ENCODE measurements at regions not wholly inside any gene's neighbourhood (a gene's known extent, or its start where the extent isn't known, plus 50 kb on each side); places are given as distances from the start of the nearest gene placed in this dataset.
"Not testable (repeated sequence)": the region's sequence is repeated elsewhere in the genome, so short reads cannot be mapped to it uniquely, and the experiment has no call there.

DNA sequence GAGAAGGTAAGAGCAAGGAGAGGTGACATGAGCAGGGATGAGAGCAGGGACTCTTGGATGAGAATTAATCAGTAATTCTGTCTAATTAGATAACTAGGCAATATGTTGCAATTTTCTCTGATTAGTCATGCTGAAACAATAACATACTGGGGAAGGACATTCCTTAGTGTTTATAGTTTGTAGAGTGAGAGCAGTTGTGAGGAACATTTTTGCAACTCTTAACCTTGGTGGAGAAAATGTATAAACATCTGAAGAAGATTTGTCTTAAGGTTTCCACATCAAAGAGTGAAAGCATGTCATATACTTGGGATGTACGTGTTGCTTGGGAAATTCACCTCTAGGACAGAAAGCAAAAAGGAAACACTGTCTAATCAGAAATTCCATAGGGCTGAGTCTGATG lies 955.4 kb upstream of the FANCL start:
- DNase-seq: no peak

DNA sequence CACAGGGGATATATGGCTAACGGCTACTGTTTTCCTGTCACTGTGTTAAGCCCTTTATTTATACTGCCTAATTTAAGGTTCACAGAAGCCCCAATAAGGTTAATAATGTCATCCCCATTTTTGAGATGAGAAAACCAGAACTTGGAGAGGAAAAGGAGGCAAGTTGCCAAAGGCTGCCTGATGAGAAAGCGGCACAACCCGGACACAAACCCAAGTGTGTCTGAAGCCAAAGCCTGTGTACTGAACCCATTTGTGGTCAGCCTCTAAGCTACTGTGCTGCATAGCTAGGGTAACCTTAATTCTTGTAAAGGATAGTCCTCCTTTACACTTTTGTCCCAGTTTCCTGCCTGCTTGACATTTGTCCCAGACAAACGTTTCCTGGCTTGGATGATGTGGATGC lies 954.7 kb upstream of the FANCL start:
- no peak for DNase-seq

DNA sequence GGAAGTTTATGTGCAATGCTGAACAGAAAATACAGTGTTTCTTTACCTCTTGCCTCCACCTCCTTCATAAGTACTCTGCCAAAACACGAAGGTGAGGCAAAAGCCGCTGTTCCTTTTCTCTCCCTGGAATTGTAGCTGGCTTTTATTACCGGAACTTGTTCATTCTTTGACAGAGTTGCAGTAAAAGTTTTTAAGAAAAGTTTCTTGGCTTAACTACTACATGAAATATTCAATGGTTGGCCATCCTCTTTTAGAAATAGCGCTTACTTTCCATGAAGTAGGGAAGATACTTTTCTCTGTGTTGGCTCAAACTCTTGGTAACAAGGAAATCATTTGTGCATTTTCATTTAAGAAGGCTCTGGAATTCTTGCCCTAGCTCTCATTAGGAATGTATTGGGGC lies 950.7 kb upstream of the FANCL start:
- DNase-seq: no peak

DNA sequence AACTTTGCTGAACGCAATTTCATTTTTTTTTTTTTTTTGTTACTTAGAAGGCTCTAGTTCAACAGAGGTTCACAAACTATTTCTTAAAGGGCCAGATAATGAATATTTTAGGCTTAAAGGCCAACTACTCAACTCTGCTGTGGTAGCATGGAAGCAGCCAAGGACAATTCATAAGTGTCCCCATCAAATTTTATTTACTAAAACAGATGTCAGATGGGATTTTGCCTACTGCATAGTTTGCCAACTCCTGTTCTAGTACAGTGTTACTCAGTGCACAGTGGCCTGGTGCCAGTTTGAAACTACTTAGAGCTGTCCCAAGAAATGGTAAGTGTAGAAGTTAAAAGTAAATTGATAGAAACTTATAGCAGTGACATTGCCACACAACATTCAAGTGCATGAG lies 949.4 kb upstream of the FANCL start:
- no peak for DNase-seq

DNA sequence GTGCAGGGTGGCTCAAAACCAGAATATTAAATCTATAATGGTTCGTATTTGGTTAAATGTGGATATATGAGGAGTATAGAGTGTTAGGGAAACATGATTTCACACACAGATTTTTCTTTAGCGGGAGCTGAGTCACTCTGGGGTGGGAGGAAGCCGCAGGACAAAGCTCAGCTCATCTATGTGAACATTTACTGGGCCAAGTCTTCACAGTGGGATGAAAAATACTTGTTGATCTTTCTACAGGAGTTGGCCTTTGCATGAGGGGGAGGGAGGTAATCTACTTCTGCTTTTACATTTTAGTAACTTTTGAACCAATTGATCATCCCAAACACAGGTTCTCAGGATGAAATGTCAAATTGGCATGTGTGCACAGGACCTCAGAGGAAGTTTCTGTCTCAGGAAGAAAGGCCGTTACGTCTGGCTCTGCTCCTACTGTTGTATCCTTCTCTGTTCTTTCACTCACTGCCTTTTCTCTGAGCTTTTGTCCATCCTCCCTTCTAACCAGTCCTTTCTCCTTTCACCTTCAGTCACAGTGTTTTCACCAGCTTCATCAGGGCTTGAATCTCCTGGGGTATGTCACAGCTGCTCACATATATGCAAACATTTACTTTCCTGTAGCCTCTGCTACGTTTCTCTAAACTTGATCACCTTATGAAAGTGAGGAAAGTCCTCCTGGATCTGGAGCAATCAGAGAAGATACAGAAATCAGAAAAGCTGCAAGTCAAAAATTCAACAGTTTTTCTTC lies 943.3 kb upstream of the FANCL start:
- DNase-seq: no peak

DNA sequence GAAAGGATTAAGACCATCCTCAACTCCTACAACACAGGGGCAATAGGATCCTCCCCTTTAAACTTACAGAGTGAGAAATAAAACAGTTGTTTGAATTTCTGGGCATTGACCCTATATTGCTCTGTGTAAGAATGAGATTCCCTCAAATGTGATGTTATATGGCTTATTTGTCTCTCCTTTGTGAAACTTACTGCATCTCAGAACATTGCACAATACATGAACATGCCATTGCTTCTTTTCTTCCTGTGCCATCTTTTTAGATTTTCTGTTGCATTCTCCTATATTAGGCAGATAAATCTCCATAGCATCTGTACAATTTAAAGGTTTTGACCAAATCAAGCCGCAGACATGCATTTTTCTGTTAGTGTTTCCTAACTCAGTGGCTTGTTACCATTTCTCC lies 941.9 kb upstream of the FANCL start:
- DNase-seq: no peak

DNA sequence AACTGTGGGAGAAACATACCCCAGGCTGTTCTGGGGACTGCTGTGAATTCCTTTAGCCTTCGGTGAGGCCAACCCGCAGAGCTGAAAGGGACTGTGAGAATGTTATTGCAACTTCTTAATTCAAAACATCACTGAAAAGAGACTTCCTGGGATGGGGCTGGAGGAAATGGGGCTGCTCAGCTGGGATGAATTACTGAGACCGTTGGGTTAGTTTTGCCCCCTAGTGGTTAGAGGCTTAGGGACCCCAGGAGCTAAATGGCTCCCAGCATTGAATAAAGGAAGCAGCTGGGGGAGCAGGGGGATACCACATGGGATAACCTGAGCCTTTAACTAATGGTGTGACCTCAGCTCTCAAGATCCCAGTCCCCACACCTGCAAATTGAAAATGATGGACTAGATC lies 941.1 kb upstream of the FANCL start:
- DNase-seq: no peak

DNA sequence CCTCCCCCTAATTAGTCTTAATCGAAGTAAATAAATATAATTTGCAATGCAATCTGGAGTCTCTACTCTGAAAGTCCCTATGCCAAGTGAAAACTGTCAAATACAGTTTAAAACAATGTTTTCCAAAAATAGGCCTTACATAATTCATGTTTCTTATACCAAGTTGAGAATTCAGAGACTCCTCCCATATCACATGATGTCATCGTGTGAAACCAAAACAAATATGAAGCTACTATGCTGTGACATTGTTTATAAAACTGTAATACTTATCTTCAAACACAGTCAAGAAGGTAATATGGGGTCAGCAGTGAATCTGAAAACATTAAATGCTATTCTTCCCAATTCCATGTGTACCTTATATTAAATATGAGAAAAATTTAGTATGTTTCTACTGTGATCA lies 940.2 kb upstream of the FANCL start:
- DNase-seq: no peak

DNA sequence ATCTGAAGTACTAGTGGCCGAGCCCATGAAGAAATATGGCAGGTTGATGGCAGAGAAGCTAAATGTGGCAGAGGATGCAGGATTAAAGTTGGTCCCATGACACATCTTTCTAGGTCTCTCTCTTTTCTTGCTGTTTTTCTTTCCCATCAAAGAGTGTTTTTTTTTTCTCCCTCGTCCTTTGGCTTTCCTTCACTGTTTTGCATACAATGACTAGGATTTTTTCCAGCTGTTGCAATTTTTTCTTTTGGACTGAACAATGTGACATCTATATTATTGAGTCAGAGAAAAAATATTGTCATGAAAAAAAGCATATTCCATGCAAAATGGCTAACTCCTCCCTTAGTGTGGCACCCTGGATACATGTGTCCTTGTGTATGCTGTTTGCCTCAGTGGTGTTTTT lies 939.5 kb upstream of the FANCL start:
- no peak for DNase-seq

DNA sequence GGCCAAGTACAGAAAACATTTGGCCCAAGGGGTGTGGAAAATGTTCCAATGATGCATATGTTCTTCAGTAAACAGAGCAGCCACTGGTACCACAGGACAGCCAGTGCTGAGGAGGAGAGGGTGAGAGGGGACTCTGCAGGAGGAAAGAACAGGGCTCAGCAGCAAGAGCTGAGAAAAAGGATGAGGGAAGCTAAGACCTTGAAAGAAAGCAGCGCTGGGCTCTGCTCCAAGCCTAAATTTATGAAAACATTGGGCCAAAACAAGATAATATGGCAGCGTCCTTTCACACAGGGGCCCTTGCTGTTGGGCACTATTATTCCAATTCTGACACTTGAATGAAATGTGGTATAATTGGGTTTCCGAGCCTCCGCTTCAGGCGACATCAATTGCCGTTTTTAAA lies 939.0 kb upstream of the FANCL start:
- no peak for DNase-seq

DNA sequence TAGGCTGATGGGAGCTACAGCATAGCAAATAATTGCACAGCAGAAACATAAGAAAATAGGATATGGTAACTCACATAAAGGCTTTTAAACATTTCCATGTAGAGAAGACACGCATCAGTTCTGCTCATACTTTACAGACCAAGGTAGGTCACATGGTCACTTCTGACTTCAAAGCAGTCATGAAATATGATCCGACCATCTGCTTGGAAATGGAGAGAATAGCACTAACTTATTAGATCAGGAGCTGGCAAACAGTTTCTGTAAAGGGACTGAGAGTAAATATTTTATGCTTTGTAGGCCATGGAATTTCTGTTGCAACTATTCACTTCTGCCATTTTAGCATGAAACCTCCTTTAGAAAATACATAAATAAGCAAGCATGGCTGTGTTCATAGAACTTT lies 936.6 kb upstream of the FANCL start:
- no peak for DNase-seq

DNA sequence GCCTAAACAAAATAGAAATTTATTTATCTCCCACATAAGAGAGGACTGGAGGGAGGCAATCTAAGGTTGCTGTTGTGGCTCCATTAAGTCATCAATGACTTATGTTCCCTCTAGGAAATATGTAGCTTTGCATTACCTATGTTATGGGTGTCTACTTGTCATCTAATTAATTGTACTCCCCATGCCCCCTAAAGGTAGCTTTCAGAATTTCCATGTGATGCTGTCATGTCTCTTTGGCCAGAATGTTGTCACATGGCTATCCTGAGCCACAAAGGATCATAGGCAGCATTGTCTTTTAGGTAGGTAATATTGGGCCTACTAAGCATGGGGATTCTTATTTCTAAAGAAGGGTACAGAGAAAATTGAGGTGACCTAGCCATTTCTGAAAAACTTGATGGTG lies 935.6 kb upstream of the FANCL start:
- no peak for DNase-seq

DNA sequence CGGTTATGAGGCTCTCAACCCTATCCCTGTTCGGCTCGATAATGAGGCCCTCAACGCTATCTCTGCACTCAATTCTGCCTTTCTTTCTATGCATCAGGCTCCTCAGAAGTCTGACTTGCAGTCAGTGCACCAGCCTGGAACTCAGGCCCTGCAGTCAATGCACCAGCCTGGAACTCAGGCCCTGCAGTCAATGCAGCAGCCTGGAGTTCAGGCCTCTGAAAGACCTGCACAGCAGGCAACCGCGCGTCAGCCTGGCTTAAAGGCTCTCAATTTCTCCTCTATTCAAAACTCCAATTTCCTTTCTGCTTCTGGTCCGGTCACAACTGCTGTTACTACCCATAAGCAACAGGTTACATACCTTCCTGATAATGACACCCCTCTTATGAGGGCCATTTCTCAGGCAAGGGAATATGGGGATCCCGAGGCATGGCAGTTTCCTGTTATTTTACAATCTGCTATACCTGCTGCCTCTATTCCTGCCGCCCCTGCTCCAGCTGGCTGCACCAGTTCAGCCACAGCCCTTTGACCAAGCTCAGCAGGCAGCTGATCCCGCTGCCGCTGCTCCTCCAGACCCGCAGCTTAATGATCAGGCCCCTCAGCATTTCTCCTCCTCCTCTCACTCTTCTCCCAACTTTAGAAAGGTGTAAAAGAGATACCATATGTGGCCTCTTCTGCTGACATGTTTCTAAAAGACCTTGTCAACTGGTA lies 933.6 kb upstream of the FANCL start:
- no peak for DNase-seq

DNA sequence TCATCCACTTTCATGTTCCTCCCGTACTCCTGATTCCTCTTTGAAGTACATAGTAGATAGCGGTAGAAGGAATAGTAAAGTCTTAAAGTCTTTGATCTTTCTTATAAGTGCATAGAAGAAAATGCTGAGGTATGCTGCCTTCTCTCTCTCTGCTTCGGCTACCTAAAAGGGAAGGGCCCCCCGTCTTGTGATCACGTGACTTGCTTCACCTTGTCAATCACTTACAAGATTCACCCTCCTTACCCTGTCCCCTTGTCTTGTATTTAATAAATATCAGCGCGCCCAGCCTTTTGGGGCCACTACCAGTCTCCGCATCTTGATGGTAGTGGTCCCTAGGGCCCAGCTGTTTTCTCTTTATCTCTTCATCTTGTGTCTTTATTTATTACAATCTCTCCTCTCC lies 932.2 kb upstream of the FANCL start:
- DNase-seq: no peak

DNA sequence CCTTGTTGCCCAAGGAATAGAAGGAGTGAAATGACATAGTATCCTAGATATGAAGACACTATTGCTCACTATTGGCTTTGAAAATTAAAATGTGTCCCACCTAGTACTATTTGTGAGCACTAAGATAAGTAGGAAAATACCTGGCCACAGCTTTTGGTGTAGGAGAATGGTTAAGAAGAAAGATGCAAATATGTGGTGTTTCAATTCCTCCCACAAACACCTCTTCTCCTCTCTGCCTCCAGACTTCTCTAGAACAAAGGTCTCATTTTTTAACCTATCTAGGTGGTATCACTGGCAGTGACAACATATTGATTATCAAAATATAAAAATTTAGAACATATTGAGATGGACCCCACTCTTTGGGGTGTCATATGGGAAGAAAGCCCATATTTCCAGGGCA lies 929.9 kb upstream of the FANCL start:
- no peak for DNase-seq

DNA sequence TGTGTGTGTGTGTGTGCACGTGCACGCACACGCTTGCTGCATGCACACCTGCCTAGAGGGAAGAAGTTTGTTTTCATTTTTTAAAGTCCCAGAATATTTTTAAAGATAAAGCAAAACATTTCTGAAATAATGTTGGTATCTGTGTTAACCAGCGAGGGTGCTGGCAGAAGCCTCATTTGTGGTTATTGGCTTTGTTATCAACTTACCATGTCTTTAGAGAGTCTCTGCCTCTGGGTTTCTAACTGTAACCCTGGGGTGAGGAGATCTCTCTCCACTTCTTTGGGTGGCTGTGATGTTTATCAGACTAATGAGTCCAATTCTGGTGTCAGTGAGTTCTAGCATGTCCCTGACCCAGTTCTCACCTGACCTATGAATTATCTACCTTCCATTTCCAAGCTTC lies 927.6 kb upstream of the FANCL start:
- no peak for DNase-seq

DNA sequence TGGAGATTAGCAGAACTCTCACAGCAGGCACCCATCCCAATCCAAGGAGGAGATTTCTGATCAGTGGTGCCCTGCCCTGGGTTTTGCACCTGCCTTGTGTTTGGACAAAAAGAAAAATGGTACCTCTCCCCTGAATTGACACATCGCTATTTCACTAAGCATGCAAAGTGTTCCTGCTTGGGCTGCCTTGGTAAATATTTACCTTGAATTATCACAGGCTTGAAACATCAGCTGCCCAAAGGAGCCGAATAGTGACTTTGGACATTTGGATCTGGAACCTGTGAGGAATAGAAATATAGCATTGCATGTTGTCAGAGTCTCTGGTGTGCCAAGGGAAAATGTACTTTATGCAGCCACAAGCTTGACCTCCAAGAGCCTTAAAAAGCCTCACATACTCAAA lies 926.4 kb upstream of the FANCL start:
- DNase-seq: no peak

DNA sequence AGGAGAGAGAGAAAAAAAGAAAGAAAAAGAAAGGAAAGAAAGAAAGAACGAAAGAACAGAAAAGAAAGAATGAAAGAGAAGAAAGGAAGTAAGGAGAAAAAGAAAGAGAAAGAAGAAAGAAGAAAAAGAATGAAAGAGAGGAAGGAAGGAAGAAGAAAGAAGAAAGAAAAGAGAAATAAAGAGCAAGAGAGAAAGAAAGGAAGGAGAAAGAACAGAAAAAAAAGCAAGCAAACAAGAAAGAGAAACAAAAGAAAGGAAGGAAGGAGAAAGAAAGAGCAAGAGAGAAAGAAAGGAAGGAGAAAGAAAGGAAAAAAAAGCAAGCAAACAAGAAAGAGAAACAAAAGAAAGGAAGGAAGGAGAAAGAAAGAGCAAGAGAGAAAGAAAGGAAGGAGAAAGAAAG lies 916.8 kb upstream of the FANCL start:
- DNase-seq: not testable (repeated sequence)

DNA sequence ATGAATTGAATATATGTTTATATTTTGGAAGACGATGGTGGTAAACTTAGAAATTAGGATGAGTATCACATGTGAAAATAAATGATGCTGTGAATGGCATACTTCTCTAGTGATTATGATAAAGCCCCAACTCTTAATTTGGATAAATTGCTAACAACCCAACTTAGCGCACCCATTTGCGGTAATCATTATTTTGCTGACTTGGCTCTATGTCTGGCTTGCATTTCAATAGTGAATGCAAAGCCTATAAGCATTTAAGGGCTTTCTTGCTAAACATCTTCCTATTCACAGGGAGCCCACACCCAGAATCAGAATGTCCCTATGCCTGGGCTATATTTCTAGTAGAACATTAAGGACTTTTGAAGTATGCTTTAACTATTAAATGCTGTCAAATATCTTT lies 910.7 kb upstream of the FANCL start:
- no peak for DNase-seq

DNA sequence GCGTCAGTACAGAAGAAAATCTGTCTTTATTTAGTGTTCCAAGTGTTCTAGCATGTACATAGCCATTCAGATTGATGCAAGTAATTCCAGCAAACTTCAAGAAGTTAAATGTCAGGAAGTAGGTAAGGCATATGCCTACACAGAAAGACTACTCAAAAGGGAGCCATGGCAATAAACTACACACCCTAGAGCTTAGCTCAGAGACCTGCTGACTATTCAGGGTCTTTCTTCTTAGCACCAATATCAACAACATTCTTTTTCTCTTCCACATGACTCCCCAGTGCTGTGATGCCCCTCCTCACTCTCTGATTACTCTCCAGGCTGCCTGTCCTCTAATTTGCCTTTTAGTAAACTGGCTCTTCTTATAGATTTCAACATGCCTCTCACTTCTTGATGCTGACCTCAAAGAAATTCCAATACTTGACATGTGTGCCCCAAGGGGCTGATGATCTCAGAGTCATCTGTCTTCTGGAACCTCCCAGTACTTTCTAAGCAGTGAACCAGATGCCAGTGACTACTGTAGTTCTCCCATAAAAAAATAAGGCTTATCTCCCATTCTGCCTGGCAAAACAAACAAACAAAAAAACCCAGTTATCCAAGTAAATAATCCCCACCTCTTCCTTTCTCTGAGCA lies 909.2 kb upstream of the FANCL start:
- DNase-seq: no peak

DNA sequence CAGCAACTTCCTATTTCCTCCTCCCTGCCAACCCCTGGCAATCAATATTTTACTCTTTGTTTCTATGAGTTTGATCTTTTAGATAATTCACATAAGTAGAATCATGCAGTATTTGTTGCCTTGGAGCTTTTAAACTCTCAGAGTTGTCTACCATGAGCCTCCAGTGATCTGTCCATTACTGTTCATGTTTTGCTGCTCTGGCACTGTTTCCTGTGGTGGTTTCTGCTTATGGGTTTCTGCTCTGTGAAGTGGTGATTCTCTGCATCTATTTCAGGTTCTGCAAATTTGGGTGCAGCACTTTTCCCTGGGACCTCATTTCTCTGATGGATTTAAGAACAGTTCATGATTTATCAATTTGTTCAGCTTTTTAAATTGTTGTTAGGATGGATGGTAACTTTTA lies 908.1 kb upstream of the FANCL start:
- no peak for DNase-seq

DNA sequence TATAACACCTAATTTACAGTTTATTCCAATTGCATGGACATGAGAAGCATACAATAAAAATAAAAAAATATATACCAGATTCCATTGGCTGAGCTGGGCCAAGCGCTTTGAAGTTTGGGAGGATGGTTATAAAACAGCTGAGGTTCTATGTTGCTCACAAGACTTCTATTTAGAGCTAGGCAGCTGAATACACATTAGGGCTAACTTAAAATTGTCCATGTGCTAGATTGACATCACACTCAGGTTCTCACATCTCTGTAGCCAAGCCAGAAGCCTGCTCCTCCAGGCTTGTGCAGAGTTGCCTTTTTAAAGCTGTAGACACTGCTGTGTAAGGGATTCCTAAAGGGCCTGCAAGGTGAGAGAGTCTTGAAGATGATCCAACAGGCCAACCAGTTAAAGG lies 871.1 kb upstream of the FANCL start:
- no peak for DNase-seq

DNA sequence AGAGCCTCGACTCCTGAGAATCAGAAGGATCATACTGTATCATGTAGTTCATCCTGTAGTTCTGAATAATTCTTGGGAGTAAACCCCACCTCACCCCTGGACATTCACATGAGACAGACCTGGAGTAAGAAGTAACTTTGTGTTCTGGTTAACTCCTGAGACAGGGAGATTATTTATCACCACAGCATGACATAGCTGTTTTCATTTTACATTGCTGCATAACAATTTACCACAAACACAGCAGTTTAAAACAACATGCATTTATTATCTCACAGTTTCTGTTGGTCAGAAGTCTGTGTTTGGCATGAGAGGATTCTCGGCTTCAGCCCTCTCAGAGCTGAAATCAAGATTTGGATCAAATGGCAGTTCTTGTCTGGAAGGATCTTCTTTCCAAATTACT lies 855.8 kb upstream of the FANCL start:
- no peak for DNase-seq

DNA sequence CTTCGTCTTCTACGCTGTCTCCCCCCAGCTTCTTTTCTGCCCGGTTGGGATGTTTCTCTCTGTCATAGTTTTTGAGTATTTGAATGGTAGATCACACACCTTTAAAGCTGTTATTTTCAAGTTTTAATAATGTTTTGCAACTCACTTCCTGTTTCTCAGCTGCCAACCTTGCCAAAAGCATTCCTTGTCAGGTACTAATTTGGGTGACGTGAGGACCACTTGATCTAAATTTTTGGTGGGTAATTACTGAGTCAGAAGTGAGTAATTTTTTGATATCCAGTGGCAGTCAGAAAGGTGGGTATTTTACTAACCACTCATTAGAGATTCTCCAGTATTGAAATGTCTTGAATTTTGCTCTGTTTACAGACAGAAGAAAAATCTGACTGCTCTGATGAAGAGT lies 852.4 kb upstream of the FANCL start:
- no peak for DNase-seq

DNA sequence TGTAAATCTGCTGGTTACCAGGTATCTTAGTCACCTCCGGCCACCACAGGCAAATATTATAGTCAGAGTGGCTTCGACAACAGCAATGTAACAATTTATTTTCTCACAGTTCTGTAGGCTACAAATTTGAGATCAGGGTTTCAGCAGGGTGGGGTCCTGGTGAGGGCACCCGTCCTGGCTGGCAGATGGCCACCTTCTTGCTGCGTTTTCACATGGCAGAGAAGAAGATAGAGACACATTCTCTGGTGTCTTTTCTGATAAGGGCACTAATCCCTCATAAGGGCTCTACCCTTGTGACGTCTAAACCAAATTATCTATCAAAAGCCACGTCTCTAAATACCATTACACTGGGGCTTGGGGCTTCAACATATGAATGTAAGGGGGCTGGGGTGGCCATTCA lies 843.2 kb upstream of the FANCL start:
- DNase-seq: no peak
